ENCODE measurements at regions not wholly inside any gene's neighbourhood (a gene's known extent, or its start where the extent isn't known, plus 50 kb on each side); places are given as distances from the start of the nearest gene placed in this dataset.

DNA sequence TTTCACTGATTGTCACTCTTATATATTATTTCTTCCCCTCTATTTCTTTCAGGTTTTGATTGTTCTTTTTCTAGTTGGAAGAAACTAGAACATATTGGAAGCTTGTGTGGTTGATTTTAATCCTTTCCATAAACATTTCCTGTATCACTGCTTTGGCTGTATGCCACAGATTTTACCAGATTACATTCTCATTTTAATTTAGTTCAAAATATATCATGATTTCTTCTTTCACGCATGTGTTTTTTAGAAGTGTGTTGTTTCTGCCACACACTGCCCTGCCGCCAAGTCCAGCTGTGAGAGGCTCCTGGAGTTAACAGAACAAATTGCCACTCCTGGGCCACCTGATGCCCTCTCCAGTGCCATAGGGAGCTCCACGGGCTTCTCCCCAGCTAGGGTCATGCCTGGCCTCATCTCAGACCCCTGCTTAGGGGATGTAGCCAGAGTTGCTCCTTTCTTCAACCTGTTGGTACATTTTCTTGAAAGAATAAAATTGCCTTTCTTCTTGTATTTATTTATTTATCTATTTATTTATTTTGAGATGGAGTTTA is 206.2 kb upstream of the COPS8 start:
- TF ChIP-seq, protein P1, sequence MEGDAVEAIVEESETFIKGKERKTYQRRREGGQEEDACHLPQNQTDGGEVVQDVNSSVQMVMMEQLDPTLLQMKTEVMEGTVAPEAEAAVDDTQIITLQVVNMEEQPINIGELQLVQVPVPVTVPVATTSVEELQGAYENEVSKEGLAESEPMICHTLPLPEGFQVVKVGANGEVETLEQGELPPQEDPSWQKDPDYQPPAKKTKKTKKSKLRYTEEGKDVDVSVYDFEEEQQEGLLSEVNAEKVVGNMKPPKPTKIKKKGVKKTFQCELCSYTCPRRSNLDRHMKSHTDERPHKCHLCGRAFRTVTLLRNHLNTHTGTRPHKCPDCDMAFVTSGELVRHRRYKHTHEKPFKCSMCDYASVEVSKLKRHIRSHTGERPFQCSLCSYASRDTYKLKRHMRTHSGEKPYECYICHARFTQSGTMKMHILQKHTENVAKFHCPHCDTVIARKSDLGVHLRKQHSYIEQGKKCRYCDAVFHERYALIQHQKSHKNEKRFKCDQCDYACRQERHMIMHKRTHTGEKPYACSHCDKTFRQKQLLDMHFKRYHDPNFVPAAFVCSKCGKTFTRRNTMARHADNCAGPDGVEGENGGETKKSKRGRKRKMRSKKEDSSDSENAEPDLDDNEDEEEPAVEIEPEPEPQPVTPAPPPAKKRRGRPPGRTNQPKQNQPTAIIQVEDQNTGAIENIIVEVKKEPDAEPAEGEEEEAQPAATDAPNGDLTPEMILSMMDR (IDR thresholded peaks at IDR 0.05) = no peak
- no peak for TF ChIP-seq ZFX (IDR thresholded peaks at IDR 0.05; ENCODE audit: borderline replicate concordance)

All from 22Rv1 (cell line).